ENCODE measurements at regions not wholly inside any gene's neighbourhood (a gene's known extent, or its start where the extent isn't known, plus 50 kb on each side); places are given as distances from the start of the nearest gene placed in this dataset.
"Not testable (repeated sequence)": the region's sequence is repeated elsewhere in the genome, so short reads cannot be mapped to it uniquely, and the experiment has no call there.

DNA sequence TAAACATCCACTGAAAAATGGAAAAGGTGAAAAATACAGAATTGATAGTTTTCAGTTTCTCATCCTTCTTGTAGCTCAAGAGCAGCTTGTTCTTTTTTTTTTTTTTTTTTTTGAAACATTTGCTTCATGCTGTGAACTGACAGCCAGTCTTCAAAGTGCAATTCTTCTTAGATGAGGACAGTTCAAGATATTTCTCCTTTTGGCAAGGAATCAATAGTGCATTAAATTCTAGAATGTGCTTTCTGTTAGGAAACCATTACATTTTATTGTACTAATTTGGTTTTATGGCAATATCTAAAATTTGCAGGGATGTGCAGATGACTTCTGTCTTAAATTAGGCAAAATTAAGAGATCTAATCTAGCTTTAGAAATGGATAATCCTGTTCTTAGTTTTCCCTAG lies 969.3 kb upstream of the ACO1 start:
- ChIA-PET CTCF (interaction anchor here (0.6 kb wide), 1 partner anchor 87 kb away, joined by 3 read pairs; no protein-coding TSS in a partner anchor), POLR2A (no interaction called here)

DNA sequence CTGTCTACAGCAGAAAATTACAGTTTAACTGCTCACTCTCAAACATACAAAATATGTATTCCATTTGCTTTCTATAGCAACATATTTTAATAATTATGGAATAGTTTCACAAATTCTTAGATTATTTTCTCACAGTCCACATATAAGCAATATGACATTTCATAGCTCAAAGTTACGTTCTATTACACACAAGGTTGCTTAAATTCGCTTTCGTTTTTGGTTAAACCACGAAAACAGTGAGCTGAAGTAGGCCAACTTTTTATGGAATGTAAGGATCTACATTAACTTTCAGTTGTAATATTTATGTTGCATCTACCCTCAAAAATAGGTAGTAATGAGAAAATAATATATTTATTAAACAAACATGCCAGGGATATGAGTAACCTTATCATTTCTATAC lies 966.0 kb upstream of the ACO1 start:
- ChIA-PET POLR2A (no interaction called here), CTCF (no interaction called here)

DNA sequence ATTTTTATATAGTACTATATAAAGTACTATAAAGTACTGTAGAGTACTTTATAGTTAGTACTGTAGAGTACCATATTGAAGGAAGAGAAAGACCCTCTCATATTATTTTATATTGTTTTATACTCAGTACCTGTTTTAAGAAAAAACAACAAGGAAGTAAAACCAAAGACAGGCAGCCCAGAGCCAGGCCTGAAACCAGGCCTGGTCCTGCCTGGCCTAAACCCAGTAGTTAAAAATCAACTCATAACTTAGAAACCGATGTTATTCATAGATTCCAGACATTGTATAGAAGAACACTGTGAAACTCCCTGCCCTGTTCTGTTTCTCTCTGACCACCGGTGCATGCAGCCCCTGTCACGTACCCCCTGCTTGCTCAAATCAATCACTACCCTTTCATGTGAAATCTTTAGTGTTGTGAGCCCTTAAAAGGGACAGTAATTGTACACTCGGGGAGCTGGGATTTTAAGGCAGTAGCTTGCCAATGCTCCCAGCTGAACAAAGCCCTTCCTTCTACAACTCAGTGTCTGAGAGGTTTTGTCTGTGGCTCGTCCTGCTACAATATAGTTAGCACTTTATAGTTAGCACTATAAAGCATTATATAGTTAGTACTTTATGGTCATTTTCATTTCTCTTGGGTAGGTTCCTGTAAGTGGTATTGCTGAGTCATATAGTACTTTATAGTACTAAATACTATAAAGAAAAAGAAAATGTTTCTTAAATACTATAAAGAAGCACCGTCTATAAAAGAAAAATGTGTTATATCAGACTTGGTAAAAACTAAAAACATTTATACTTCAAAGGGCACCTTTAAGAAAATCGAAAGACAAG lies 940.6 kb upstream of the ACO1 start:
- POLR2A ChIA-PET, result not testable (repeated sequence)

DNA sequence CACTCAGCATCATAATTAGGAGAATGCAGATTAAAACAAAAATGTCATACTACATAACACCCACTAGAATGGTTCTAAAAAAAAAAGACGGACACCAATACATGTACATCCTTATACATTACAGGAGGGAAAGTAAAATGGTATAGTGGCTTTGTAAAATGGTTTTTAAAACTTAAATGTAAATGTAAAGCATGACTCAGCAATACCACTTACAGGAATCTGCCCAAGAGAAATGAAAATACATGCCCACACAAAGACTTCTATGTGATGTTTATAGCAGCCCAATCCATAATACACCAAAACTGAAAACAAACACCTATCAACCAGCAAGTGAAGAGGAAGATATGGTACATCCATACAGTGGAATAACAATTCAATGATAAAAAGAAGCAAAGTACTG lies 939.1 kb upstream of the ACO1 start:
- CTCF ChIA-PET, result no interaction called here
- POLR2A ChIA-PET, result no interaction called here

More for the DNA sequence above, 940.6 kb upstream of the ACO1 start:
- CTCF ChIA-PET, result not testable (repeated sequence)

DNA sequence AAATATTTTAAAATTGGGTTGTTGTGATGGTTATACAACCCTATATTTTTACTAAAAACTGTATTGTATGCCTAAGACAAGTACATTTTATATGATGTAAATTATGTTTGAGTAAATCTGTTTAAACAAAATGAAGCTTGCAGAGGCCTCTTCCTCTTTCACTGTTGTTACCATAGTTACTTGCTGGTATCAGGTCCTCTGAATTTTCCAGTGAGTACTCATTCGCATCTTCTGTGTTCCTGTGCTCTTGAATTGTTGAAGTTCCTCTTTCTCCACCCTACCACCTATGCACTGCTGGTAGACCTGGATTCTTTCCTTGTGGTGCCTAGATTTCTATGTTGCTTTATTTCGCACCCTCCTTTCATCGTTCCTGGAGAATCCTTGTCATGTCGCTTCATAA lies 938.5 kb upstream of the ACO1 start:
- POLR2A ChIA-PET, result no interaction called here

DNA sequence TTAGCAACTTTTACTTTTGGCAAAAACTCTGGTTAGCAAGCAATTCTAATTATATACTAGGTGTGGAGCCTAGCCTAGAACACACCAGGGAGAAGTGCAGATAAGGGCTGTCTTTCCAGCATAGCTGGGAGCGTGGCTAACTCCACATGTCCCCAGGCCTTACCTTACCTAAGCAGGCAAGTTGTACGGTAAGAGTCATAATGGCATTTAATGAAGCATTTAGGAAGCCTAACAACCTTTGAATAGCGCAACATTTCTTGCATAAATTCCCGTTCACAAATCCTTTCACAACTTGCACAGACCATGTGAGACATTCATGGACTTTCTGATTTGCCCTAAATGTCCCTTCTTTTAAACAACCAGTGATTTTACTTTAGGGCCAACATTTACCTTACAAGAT lies 917.4 kb upstream of the ACO1 start:
- CTCF ChIA-PET, result no interaction called here
- POLR2A ChIA-PET, result no interaction called here

More for the DNA sequence above, 938.5 kb upstream of the ACO1 start:
- CTCF ChIA-PET, result no interaction called here

DNA sequence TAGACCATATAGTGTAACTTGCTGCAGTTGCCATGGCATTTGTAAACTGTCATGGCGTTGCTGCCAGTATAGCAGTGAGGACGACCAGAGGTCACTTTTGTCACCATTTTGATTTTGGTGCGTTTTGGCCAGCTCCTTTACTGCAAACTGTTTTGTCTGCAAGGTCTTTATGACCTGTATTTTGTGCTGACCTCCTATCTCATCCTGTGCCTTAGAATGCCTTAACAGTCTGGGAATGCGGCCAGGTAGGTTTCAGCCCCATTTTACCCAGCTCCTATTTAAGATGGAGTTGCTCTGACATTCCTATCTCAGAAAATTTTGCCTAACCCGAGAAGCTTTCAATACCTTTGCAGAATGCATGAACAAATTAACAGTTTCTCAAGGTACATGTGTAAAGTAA lies 914.4 kb upstream of the ACO1 start:
- POLR2A ChIA-PET, result no interaction called here
- CTCF ChIA-PET, result no interaction called here

DNA sequence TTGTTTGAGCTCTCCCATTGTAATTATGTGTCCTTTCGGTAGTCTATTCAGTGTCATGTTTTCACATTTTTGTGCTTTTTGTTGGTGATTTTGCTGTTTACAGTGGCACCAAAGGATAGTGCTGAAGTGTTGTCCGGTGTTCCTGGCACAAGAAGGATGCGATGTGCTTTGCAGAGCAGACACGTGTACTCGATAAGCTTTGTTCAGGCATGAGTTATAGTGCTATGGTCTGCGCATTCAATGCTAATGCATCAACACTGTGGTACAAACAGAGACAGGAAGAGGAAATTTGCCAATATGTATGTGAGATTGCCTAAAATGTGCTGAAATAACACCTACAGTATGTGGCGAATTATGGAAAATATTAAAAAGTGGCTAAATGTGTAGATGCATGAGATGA lies 913.4 kb upstream of the ACO1 start:
- ChIA-PET POLR2A (no interaction called here), CTCF (no interaction called here)

DNA sequence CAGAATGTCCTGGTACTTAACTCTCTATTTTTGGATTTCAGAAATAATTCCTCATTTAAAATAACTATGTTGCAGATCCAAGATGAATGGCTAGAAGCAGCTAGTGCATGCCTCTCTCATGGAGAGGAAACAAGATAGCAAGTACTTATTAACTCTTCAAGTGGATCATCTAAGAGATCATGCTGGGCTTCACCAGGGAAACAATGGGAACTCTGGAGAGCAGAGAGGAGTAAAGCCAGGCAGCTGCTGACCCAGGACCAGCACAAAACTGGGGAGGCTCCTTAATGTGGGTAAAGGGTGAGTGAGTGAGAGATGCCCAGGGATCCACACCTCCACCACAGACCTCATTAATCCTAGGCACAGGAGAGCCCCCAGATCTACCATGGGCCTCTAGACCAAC lies 897.8 kb upstream of the ACO1 start:
- POLR2A ChIA-PET, result no interaction called here
- CTCF ChIA-PET, result no interaction called here

DNA sequence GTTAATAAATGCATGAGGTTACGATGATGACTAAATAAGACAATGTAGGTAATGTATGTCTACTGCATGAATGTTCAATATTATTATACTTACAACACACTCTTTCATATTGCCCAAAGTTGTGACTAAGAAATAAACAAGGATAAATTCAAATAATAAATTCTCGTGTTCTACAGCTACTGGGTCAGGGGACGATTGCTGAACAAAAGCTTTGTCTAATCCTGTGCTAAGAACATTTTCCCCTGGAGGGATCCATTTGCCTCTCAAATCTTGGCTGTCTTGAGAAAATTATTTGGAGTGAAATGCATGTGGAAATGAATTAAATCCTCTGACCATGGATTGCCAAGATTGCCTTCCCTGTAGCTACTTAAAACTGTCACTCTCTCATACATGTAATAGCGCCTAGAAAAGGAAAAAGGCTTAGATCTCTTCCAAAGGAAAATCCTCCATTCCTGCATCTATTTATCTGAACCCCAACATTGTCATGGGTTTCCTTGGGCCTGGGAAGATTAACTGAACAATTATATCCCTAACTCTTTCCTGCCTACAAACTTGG lies 893.8 kb upstream of the ACO1 start:
- ChIA-PET POLR2A (no interaction called here), CTCF (no interaction called here)

DNA sequence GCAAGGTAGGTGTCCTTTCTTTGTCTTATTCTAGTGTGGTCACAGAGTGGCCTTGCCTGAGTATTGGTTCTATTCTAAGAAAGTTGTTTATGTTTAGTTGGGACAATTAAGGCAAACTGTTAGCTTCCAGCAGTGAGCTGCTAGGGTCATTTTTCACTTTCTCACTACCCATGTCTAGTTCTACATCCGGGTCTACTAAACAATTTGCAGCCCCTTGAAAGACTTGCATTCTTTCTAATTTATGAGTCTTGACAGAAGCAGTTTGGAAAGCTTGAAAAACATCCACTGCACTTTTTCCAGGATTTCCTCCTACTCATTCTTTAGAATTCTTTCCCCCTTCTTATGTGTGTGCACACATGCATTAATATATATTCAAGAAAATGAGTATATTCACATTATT lies 892.2 kb upstream of the ACO1 start:
- POLR2A ChIA-PET, result no interaction called here
- CTCF ChIA-PET, result no interaction called here

DNA sequence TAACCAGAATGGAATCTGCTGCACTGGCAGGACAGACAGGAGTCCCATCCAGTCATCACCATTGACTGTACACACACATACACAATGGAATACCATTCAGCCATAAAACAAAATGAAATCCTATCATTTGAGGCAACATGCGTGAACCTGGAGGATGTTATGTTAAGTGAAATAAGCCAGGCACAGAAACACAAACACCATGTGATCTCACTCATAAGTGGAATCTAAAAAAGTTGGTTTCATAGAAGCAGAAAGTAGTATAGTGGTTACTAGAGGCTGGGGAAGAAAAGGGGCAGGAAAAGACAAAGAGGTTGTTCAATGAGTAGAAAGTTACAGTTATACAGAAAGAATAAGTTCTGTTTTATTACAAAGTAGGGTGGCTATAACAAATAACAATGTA lies 884.0 kb upstream of the ACO1 start:
- ChIA-PET POLR2A (no interaction called here), CTCF (no interaction called here)

DNA sequence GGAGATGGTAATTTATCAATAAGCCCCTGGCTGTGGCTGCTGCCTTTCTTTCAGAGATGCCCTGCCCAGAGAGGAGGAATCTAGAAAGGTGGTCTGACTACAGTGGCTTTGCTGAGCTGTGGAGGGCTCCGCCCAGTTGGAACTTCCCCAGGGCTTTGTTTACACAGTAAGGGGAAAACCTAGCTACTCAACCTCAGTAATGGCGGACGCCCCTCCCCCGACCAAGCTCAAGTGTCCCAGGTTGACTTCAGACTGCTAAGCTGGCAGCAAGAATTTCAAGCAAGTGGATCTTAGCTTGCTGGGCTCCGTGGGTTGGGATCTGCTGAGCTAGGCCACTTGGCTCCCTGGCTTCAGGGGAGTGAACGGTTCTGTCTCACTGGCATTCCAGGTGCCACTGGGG lies 865.4 kb upstream of the ACO1 start:
- CTCF ChIA-PET, result interaction anchor here (1.1 kb wide), 1 partner anchor 23 kb away, joined by 3 read pairs; no protein-coding TSS in a partner anchor
- POLR2A ChIA-PET, result no interaction called here

DNA sequence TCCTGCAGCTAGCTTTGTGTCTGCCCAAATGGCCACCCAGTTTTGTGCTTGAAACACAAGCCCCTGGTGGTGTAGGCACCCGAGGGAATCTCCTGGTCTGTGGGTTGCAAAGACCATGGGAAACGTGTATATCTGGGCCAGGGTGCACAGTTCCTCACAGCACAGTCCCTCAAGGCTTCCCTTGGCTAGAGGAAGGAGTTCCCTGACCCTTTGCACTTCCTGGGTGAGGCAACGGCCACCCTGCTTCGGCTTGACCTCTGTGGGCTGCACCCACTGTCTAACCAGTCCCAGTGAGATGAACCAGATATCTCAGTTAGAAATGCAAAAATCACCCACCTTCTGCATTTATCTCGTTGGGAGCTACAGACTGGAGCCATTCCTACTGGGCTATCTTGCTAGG lies 865.0 kb upstream of the ACO1 start:
- CTCF ChIA-PET, result interaction anchor here (1.1 kb wide), 1 partner anchor 23 kb away, joined by 3 read pairs; no protein-coding TSS in a partner anchor
- POLR2A ChIA-PET, result no interaction called here

DNA sequence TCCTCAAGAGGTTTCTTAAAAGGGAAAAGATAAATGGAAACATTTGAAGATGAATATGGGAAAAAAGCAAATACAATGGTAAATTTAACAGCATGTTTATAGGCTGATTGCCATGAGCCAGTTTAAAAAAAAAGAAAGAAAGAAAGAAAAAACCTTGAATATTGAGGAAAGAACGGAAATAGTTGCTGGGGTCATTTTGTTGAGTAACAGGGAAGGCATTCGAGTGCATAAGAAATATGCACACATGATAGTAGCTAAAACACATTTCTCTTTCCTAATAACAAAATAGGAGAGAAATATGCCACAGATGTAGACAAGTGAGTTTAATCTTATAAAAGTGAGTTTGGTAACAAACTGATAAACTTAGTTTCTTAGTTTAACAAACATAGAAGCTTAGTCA lies 864.6 kb upstream of the ACO1 start:
- CTCF ChIA-PET, result interaction anchor here (1.1 kb wide), 1 partner anchor 22 kb away, joined by 3 read pairs; no protein-coding TSS in a partner anchor
- POLR2A ChIA-PET, result no interaction called here

DNA sequence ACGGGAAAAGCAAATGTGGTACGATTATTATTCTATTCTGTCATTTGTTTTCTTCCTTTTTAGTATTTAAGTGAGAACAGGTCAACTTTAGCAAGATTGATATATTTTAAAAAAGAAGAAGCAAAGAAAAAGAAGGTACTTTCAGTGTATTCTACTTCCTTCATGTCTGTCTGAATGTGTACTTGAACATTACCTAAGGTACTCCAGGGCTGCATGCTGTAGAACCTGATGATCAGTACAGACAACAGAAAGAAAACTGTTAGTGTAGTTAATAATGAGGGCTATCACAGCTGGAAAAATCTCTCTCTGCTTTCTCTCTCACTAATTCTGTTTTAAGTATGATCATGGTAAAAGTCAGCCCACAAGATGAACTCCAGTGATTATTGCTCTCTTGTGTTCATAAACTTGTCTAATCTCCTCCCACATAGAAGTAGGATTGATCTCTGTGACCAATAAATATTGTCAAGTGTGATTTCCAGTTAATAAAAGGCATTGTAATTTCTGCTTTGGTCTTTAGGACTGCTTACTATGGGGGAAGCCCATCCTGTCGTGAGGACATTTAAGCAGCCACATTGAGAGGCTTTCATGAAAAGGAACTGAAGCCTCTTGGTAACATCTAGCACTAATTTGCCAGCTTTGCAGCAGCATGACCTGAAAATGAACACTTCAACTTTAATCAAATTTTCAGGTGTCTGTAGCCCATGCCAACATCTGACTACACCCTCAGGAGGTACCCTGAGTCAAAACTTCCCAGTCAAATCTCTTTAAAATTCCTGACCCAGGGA lies 864.0 kb upstream of the ACO1 start:
- ChIA-PET CTCF (no interaction called here), POLR2A (no interaction called here)

DNA sequence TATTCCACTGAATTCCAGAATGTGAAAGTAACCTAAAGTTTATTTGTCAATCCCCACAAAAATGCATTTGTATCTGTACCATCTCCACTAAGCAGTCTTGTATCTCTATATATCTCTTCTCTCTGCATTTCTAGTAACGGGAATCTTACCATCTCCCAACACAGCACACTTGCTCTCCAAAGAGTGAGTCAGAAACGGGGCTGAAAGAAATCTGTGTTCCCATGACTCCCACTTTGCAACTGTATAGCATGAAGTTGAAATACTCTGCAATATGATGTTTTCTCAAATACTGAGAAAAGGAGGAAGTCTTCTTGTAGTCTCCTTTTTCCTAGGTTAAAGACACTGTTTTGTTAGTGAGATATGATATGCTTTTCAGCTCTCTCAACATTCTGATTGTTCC lies 848.8 kb upstream of the ACO1 start:
- ChIA-PET CTCF (interaction anchor here (0.6 kb wide), 1 partner anchor 22 kb away, joined by 3 read pairs; no protein-coding TSS in a partner anchor), POLR2A (no interaction called here)

DNA sequence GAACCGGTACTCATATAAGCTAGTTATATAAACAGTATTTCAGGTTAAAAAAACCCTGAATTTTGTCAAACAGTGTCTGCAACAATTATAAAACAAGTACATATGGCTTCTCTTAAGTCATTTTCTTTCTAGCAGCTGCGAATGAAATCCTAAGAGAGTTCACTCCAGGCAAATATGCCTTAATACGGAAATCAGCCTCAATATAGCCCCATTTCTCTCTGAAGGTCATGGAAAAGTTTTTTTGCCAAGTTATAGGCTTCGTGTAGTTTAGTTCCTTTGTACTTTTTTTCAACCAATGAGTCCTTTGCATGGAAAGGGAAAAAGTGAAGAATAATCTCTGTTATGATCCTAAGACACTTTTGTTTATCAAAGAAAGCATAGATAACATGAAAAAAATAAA lies 848.0 kb upstream of the ACO1 start:
- ChIA-PET CTCF (no interaction called here), POLR2A (no interaction called here)

DNA sequence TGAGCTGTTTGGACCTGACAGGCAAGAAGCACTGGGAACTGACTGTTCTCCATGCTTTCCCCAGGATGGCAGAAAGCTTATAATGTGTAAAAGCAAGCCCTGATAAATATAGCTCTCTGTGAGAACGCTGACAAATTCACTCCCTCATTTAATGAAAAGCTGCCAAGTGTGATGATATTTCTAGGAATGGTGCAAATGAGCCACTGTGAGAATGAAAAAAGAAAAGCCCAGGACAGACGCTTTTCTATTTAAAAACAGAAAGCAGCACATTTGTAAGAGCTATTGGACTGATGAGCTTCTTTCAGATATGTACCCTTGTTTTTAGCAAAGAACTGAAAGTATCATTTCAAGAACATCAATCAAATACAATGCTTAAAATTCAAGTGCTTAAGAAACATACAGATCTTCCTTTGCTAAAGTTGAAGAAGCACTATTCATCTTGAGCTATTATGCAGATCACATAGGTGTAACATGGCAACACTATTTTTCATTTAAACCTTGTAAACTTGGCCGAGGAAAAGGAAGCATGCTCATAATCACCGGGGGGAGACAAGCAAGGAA lies 842.6 kb upstream of the ACO1 start:
- POLR2A ChIA-PET, result no interaction called here
- CTCF ChIA-PET, result interaction anchor here (0.6 kb wide), 1 partner anchor 22 kb away, joined by 3 read pairs; no protein-coding TSS in a partner anchor

DNA sequence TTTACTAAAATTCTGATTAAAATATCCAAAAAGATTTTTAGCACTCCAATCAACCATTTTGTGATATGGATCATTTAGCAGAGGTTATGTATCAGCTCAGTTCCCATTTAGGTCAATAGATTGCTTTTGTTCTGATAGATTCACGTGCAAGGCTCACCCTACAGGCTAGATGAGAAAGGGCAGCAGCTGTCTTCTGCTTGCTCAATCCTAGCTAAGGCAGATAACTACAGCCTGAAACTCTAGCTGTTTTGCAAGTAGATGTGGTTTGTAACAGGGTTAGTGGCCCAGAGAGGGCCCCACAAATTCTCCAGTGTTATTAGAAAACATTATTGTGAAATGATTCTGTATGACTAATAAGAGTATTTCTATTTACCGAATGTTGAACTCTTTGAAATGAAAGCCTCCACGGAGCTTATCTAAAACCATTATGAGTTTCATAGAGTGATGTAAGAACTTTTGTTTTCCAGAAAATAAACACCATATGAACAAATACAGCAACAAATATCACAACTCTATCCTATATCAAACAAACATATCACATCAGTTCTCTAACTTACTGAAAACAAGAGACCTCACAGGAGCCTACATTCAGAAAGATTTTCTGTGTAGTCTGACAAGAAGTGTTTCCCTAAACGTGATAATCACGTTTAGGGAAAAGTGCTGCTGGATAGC lies 841.9 kb upstream of the ACO1 start:
- ChIA-PET POLR2A (no interaction called here), CTCF (interaction anchor here (0.6 to 1.3 kb wide), 2 partner anchors 18 to 23 kb away, joined by 3 read pairs; no protein-coding TSS in a partner anchor)
